ENCODE measurements at regions not wholly inside any gene's neighbourhood (a gene's known extent, or its start where the extent isn't known, plus 50 kb on each side); places are given as distances from the start of the nearest gene placed in this dataset.

DNA sequence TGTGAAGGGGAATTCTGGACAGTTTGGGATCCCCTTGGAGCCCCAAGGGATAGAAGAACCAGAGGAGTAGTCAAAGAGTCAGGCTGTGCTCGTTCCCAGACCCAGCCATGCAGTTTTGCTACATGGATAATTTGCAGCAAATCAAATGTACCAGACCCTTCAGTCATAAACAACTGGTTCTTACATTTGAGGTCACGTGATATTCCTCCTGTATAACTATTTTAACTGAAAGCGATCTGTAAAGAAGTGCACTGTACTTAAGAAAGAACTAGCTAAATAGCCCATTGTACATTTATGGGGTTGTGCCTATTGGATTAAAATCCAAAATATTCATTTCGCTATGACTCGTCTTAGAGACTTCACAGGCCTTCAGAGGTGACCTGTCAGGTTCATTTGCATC, 550.2 kb upstream of the TENM3 start:
- no peak for DNase-seq (ENCODE audit: low read depth in 1 of 2, low spot score in 1 of 2)
- TF ChIP-seq JUND (IDR thresholded peaks at IDR 0.05; ENCODE audit: low read depth) = no peak
- in situ Hi-C loops (cut with HindIII; ENCODE audit: low pct_unique_long_range_greater_than_20kb, low sequenced_read_pairs) = no loop called here

DNA sequence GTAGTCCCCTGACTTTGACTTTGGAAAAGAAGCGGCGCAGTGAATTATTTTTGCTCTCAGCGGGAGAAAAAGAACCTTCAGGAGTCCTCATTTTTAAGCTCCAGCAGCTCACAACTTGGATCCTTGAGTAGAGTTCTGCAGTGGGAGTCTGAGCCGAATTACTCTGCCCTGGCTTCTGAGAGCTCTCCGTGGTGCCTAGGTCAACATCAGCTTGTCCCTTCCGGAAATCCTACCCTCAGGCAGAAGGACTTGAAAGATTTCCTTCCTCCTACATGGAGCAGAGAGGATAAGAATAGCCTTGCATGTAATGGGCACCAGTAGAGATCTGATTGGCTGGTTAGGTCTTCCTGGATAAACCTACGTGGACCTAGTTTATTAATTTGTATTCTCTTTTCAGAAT, 549.7 kb upstream of the TENM3 start:
- TF ChIP-seq JUND (IDR thresholded peaks at IDR 0.05; ENCODE audit: low read depth) = no peak
- in situ Hi-C loops (cut with HindIII; ENCODE audit: low pct_unique_long_range_greater_than_20kb, low sequenced_read_pairs) = no loop called here
- DNase-seq (ENCODE audit: low read depth in 1 of 2, low spot score in 1 of 2) = peak in 1 of 2 experiments; percentile 49

DNA sequence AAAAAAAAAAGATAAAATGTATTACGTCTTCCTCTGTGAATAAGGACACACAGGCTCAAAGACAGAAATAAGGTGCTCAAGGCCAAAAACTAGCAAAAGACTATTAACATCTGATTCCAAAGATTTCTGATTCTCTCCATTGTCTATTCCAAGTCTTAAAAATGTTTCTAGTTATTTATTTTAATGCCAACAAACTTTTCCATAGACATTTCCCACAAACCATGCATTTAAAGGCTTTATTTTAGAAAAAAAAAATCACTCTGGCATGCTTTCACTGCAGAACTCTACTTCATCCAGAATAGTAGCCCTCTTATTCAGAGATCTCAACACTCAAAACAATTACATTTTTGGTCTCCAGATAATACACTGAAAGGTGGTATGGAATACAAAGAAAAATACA, 545.0 kb upstream of the TENM3 start:
- no peak for TF ChIP-seq JUND (IDR thresholded peaks at IDR 0.05; ENCODE audit: low read depth)
- in situ Hi-C loops (cut with HindIII; ENCODE audit: low pct_unique_long_range_greater_than_20kb, low sequenced_read_pairs) = no loop called here
- no peak for DNase-seq (ENCODE audit: low read depth in 1 of 2, low spot score in 1 of 2)

DNA sequence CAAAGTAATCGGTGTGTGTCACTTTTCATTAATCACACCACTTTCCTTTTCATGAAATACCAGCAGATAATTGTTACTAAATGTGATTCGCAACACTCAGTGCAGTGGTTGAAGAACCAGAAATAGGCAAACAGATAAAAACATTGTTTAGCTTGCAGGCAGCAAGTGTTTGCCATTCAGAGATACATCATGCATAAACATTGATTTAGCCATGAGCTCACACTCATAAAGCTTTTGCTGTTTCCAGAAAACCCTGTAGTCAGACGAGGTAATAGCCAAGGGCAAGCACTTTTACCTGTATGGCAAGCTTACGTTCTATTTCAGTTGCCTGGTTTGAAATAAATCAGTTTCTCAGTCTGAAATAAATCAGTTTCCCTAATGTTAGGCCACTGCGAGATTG, 542.0 kb upstream of the TENM3 start:
- TF ChIP-seq JUND (IDR thresholded peaks at IDR 0.05; ENCODE audit: low read depth) = peak; percentile 82; the same call in 1 of the 2 replicates

DNA sequence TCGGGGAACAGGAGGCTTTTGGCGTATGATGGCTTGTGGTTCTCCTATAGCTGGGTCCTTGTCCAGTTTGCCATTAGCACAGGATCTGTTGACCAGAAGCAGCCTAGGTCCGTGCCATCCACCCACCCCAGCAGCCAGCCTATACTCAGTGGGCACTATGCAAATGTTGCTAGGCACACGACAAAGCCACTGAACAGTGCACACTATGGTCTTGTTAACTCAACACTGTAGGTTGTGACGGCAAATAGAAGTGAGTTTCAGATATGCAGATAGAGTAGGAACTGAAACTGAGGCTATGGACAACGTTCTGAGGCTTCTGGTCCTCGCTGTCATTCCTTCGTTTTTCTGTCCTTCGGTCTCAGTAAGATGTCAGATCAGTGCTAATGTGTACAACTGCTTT, 541.3 kb upstream of the TENM3 start:
- TF ChIP-seq JUND (IDR thresholded peaks at IDR 0.05; ENCODE audit: low read depth) = no peak
- DNase-seq (ENCODE audit: low read depth in 1 of 2, low spot score in 1 of 2) = peak in 1 of 2 experiments; percentile 47
- in situ Hi-C loops (cut with HindIII; ENCODE audit: low pct_unique_long_range_greater_than_20kb, low sequenced_read_pairs) = no loop called here

More for the DNA sequence above, 542.0 kb upstream of the TENM3 start:
- peak; percentile 21 to 86 for DNase-seq (ENCODE audit: low read depth in 1 of 2, low spot score in 1 of 2)
- in situ Hi-C loops (cut with HindIII; ENCODE audit: low pct_unique_long_range_greater_than_20kb, low sequenced_read_pairs) = no loop called here

DNA sequence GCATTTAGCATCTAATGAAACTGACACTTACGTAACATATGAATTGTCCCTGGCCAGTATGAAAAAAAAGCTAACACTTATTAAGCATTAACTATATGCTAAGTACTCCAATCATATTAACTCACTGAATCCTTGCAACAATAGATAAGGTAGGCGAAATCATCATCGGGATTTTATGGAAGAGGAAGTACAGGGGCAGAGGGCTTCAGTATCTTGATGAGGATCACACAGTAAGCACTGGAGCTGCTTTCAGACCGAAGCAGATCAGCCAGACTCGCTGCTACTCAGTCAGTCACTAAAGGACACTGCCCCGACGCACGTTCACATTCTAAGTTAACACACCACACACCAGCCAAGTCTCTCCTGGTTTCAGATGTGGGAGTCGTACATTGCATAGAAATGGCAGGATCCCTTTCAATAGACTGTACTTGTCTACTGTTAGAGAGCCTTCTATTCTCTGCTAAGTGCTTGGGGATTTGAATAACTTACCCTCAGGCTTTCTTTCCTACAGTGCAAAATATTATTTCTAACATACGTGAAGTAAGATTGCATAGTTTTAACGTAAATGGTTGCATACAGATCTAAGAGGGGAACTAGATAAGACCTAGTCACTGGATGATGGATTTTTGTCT, 540.2 kb upstream of the TENM3 start:
- TF ChIP-seq JUND (IDR thresholded peaks at IDR 0.05; ENCODE audit: low read depth) = no peak
- DNase-seq (ENCODE audit: low read depth in 1 of 2, low spot score in 1 of 2) = no peak
- in situ Hi-C loops (cut with HindIII; ENCODE audit: low pct_unique_long_range_greater_than_20kb, low sequenced_read_pairs) = no loop called here

DNA sequence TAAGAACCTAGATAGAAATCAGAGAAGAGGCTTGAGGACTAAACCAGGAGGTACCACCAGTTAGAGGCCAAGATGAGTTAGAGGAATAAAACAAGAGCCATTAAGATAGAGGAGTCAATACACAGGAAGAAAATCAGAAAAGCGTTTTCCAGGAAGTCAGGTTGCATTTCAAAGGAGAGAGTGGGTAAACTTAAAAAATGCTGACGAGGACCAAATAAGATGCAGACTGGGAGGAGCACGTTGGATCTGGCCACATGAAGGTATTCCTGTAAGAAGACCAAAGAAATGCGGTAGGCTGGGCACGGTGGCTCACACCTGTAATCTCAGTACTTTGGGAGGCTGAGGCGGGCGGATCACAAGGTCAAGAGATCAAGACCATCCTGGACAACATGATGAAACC, 533.1 kb upstream of the TENM3 start:
- in situ Hi-C loops (cut with HindIII; ENCODE audit: low pct_unique_long_range_greater_than_20kb, low sequenced_read_pairs) = no loop called here
- TF ChIP-seq JUND (IDR thresholded peaks at IDR 0.05; ENCODE audit: low read depth) = no peak
- DNase-seq (ENCODE audit: low read depth in 1 of 2, low spot score in 1 of 2) = no peak

DNA sequence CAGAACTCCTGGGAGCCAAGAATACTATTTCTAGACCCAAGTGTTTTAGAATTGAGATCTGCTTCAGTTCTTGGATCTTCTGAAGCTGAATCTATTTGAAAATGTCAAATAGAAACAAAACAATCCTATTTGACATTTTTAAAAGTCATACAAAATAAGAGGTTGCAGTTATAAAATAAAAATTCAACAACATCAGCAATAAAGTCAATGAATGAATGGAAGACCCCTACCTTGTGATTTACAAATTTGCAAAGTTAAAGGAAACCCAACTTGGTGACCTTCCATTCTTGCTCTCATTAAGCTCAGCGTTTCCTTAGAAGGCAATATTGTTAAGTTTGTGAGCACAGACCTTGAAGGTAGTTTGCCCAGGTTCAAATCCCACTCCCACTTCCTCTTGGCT, 531.8 kb upstream of the TENM3 start:
- DNase-seq (ENCODE audit: low read depth in 1 of 2, low spot score in 1 of 2) = no peak
- TF ChIP-seq JUND (IDR thresholded peaks at IDR 0.05; ENCODE audit: low read depth) = no peak
- in situ Hi-C loops (cut with HindIII; ENCODE audit: low pct_unique_long_range_greater_than_20kb, low sequenced_read_pairs) = no loop called here

DNA sequence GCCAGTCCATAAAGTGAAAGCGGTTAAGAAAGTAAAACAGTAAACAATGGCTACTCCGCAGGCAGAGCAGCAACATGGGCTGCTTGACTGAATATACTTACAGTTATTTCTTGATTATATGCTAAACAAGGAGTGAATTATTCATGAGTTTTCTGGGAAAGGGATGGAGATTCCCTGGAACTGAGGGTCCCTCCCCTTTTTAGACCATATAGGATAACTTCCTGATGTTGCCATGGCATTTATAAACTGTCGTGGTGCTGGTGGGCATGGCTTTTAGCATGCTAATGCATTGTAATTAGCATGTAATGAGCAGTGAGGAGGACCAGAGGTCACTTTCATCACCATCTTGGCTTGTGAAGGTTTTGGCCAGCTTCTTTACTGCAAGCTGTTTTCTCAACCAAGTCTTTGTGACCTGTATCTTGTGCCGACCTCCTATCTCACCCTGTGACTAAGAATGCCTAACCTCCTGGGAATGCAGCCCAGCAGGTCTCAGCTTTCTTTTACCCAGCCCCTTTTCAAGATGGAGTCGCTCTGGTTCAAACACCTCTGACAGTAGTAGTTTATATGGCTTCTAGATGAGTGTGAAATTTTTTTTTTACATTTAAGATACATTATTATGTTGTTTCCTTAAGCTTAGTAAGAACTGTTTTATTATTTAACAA, 514.8 kb upstream of the TENM3 start:
- no peak for TF ChIP-seq JUND (IDR thresholded peaks at IDR 0.05; ENCODE audit: low read depth)
- no peak for DNase-seq (ENCODE audit: low read depth in 1 of 2, low spot score in 1 of 2)
- in situ Hi-C loops (cut with HindIII; ENCODE audit: low pct_unique_long_range_greater_than_20kb, low sequenced_read_pairs) = no loop called here

DNA sequence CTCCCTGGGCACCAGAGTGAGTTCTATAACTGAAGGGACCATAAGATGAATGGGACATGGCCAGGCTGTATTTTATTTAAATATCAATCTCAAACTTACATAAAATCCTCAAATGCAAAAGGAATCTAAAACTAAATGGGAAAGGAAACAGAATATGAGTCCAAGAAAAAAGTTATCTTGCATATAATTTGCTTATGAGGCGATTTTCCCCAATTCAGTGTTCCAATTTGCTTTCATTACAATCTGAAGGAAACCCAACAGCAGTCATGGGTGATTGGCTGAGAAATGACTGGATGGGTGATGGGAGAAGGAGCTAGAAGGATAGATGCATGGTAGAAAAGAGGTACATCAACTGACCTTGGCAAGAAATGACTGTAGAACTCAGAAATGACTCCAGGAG, 511.3 kb upstream of the TENM3 start:
- TF ChIP-seq JUND (IDR thresholded peaks at IDR 0.05; ENCODE audit: low read depth) = no peak
- DNase-seq (ENCODE audit: low read depth in 1 of 2, low spot score in 1 of 2) = no peak
- in situ Hi-C loops (cut with HindIII; ENCODE audit: low pct_unique_long_range_greater_than_20kb, low sequenced_read_pairs) = no loop called here

DNA sequence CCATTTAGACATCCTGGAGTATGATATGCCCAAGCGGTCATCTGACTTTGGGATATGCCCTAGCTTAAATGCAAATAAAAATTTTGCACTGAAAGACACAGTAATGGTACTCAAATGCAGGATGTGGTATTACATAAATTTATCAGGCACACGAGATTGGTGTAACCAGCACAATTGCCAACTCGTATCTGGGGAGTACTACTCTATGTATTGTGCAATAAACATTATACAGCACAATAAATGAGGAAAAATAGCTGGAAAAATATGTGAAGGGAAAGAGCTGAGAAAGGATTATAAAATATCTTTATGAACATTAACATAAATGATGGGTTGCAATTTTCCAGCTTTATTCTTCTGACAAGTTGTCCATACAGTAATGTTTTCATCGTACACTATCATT, 505.5 kb upstream of the TENM3 start:
- no peak for TF ChIP-seq JUND (IDR thresholded peaks at IDR 0.05; ENCODE audit: low read depth)
- DNase-seq (ENCODE audit: low read depth in 1 of 2, low spot score in 1 of 2) = no peak
- in situ Hi-C loops (cut with HindIII; ENCODE audit: low pct_unique_long_range_greater_than_20kb, low sequenced_read_pairs) = no loop called here

DNA sequence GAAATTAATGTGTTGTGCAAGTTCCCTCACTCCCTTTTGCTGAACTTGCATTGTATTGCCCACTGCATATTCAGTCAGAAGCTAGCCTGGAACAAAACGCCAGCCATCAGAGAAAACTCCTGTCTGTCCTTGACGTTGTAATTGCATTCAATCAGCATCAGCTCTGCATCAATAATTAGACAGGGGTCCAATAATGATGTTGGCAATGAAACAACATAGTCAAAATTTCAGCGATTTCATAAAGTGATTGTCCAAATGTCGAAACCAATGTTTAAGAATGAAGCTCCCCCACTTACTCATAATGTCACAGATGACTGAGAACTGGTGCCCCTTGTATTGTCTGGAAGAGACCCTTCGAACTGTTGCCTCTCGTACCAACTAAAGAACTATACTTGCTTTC, 504.2 kb upstream of the TENM3 start:
- in situ Hi-C loops (cut with HindIII; ENCODE audit: low pct_unique_long_range_greater_than_20kb, low sequenced_read_pairs) = no loop called here
- DNase-seq (ENCODE audit: low read depth in 1 of 2, low spot score in 1 of 2) = no peak
- TF ChIP-seq JUND (IDR thresholded peaks at IDR 0.05; ENCODE audit: low read depth) = no peak

DNA sequence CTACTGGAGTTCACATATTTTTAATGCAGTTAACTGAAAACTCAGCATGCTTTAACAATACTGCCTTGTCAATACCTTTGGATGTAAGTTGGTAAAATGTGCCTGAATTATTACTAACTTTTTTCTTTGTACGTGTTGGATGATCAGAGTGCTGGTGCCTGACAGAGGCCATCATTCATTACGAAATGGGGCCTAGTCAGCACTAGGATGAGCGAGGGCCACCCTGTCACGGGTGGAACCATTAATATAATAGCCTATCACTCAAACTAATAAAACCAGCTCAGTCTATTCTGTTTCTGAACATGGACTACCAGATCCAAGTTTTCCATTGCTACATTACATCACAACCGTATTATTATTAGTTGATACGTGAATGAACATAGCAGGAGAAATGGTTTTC, 501.7 kb upstream of the TENM3 start:
- in situ Hi-C loops (cut with HindIII; ENCODE audit: low pct_unique_long_range_greater_than_20kb, low sequenced_read_pairs) = no loop called here
- TF ChIP-seq JUND (IDR thresholded peaks at IDR 0.05; ENCODE audit: low read depth) = no peak

More for the DNA sequence above, 501.7 kb upstream of the TENM3 start:
- DNase-seq (ENCODE audit: low read depth in 1 of 2, low spot score in 1 of 2) = no peak
